SK-N-SH (cell line): ENCODE measurements at regions not wholly inside any gene's neighbourhood (a gene's known extent, or its start where the extent isn't known, plus 50 kb on each side); places are given as distances from the start of the nearest gene placed in this dataset.
A peak's percentile ranks its signal among the peaks of the same experiment; 100 is the strongest.

Source experiments
- CTCF ChIA-PET: fragments of 300-600, 350-600 bp; formaldehyde crosslinking; extraction: SDS; loops from one replicate; lab custom pipeline; 2021; lab: Yijun Ruan, JAX
- POLR2A ChIA-PET: fragments of 350-600 bp; sonication (Branson Sonifier 250); formaldehyde crosslinking; extraction: SDS; loops from one replicate; lab custom pipeline; 2020; ENCODE audit warnings: antibody characterized with exemption, inconsistent platforms; lab: Yijun Ruan, JAX
- DNase-seq: peaks from one replicate; pipeline ENCODE4 v3.0.0; 2012
- H2AFZ ChIP-seq: fragments of 200-600 bp; sonication (generic); 2 replicates; pipeline ENCODE4 v1.8.1; 2016; ENCODE audit warnings: antibody characterized with exemption, mild to moderate bottlenecking, low read depth
- H3F3A ChIP-seq: fragments of 200-600 bp; sonication (generic); replicated peaks from 2 replicates; pipeline ENCODE3; 2016; ENCODE audit warnings: antibody characterized with exemption, mild to moderate bottlenecking; ENCODE audit not compliant: insufficient read depth
- H3K27ac ChIP-seq, 2 experiments: fragments of 200-500 bp in 1 of 2; fragments of 200-600 bp in 1 of 2; sonication (Bioruptor generic) in 1 of 2; sonication (generic), shearing (Covaris generic) in 1 of 2; 2 replicates each; pipeline versions ENCODE4 v1.5.1 to v1.6.1; 2014 to 2016; ENCODE audit warnings: low read depth in 2 of 2, inconsistent platforms in 1 of 2, low read length in 1 of 2, mild to moderate bottlenecking in 1 of 2, mixed read lengths in 1 of 2
- H3K27me3 ChIP-seq: fragments of 200-600 bp; sonication (generic), shearing (Covaris generic); 2 replicates; pipeline ENCODE4 v1.6.1; 2016; ENCODE audit warnings: mixed run types; ENCODE audit not compliant: insufficient read depth
- H3K36me3 ChIP-seq, 2 experiments: fragments of 200-500 bp in 1 of 2; fragments of 200-600 bp in 1 of 2; sonication (Bioruptor generic) in 1 of 2; sonication (generic) in 1 of 2; replicated peaks in 1 of 2; 2 replicates each; pipeline versions ENCODE3 to v1.5.1; 2014 to 2016; ENCODE audit warnings: low read length in 1 of 2, mild to moderate bottlenecking in 1 of 2; ENCODE audit not compliant: insufficient read depth in 2 of 2, control insufficient read depth in 1 of 2
- H3K4me1 ChIP-seq, 2 experiments: fragments of 200-500 bp in 1 of 2; fragments of 200-600 bp in 1 of 2; sonication (Bioruptor generic) in 1 of 2; sonication (generic), shearing (Covaris generic) in 1 of 2; 2 replicates each; pipeline versions ENCODE4 v1.5.1 to v1.6.1; 2014 to 2016; ENCODE audit warnings: low read depth in 1 of 2, low read length in 1 of 2, mixed run types in 1 of 2; ENCODE audit not compliant: insufficient read depth in 2 of 2, control insufficient read depth in 1 of 2
- H3K4me2 ChIP-seq: fragments of 200-600 bp; sonication (generic), shearing (Covaris generic); 2 replicates; pipeline ENCODE4 v1.6.1; 2017; ENCODE audit warnings: mixed run types
- H3K4me3 ChIP-seq, 2 experiments: fragments of 200-500 bp in 1 of 2; fragments of 200-600 bp in 1 of 2; sonication (Bioruptor generic) in 1 of 2; sonication (generic), shearing (Covaris generic) in 1 of 2; 2 replicates each; pipeline versions ENCODE4 v1.5.1 to v1.8.1; 2014 to 2016; ENCODE audit warnings: low read depth in 2 of 2, inconsistent platforms in 1 of 2, low read length in 1 of 2, mild to moderate bottlenecking in 1 of 2, mixed read lengths in 1 of 2, moderate library complexity in 1 of 2
- H3K79me2 ChIP-seq: fragments of 200-600 bp; sonication (generic); 2 replicates; pipeline ENCODE4 v1.8.1; 2017; ENCODE audit warnings: mild to moderate bottlenecking; ENCODE audit not compliant: insufficient read depth
- H3K9ac ChIP-seq: fragments of 200-600 bp; sonication (generic); 2 replicates; pipeline ENCODE4 v1.6.1; 2017; ENCODE audit warnings: mixed run types
- H3K9me2 ChIP-seq: fragments of 200-600 bp; sonication (generic); 2 replicates; pipeline ENCODE4 v1.6.1; 2017; ENCODE audit warnings: mixed run types
- H3K9me3 ChIP-seq: fragments of 200-600 bp; sonication (generic); 2 replicates; pipeline ENCODE4 v1.6.1; 2017; ENCODE audit warnings: mixed run types, mild to moderate bottlenecking, moderate library complexity
- H4K20me1 ChIP-seq: fragments of 200-600 bp; sonication (generic); 2 replicates; pipeline ENCODE4 v1.6.1; 2017; ENCODE audit warnings: mild to moderate bottlenecking, mixed run types; ENCODE audit not compliant: insufficient read depth
- CHD2 ChIP-seq: fragments of 150-350 bp; IDR thresholded peaks from 2 replicates; pipeline ENCODE4 v1.6.1; 2018; ENCODE audit warnings: low read length; ENCODE audit not compliant: partially characterized antibody
- CTCF ChIP-seq: fragments of 200-600 bp; sonication (generic); IDR thresholded peaks from 2 replicates; pipeline ENCODE4 v1.6.1; 2017; ENCODE audit warnings: antibody characterized with exemption, mild to moderate bottlenecking, moderate library complexity
- ELF1 ChIP-seq: IDR thresholded peaks from 2 replicates; pipeline ENCODE4 v1.4.0; 2012
- EP300 ChIP-seq, 2 experiments: IDR thresholded peaks; 2 replicates each; pipeline versions ENCODE4 v1.4.0 to v1.6.1; 2012; ENCODE audit warnings: borderline replicate concordance in 1 of 2, low read depth in 1 of 2, low read length in 1 of 2
- EZH2phosphoT487 ChIP-seq: fragments of 200-600 bp; sonication (generic); IDR thresholded peaks from 2 replicates; pipeline ENCODE4 v1.6.1; 2017; ENCODE audit warnings: low read depth, mixed run types, mild to moderate bottlenecking, antibody characterized with exemption, moderate library complexity, borderline replicate concordance
- FOSL2 ChIP-seq: IDR thresholded peaks from 2 replicates; pipeline ENCODE4 v1.4.0; 2012; ENCODE audit warnings: low read depth, mild to moderate bottlenecking, moderate library complexity, borderline replicate concordance
- FOXJ3 ChIP-seq: sonication (generic); formaldehyde crosslinking; IDR thresholded peaks from 2 replicates; pipeline ENCODE4 v1.5.1; 2020; ENCODE audit warnings: mild to moderate bottlenecking, missing genetic modification reagents
- FOXM1 ChIP-seq: IDR thresholded peaks from 2 replicates; pipeline ENCODE4 v1.4.0; 2012; ENCODE audit warnings: low read depth, mild to moderate bottlenecking
- MEF2A ChIP-seq: IDR thresholded peaks from 2 replicates; pipeline ENCODE4 v1.4.0; 2012; ENCODE audit warnings: low read depth, borderline replicate concordance
- POLR2AphosphoS5 ChIP-seq: IDR thresholded peaks from 2 replicates; pipeline ENCODE4 v1.6.1; 2012; ENCODE audit warnings: low read depth, low read length
- RAD21 ChIP-seq: IDR thresholded peaks from 2 replicates; pipeline ENCODE4 v1.6.1; 2012; ENCODE audit warnings: mild to moderate bottlenecking, low read length
- RCOR1 ChIP-seq: fragments of 150-350 bp; IDR thresholded peaks from 2 replicates; pipeline ENCODE4 v1.6.1; 2017; ENCODE audit warnings: antibody characterized with exemption, low read length
- RFX5 ChIP-seq: IDR thresholded peaks from 2 replicates; pipeline ENCODE4 v1.6.1; 2012; ENCODE audit warnings: mild to moderate bottlenecking, improper control_type of control experiment, low read length
- SIN3A ChIP-seq: IDR thresholded peaks from 2 replicates; pipeline ENCODE4 v1.6.1; 2012; ENCODE audit warnings: low read depth, mild to moderate bottlenecking, low read length, moderate library complexity, borderline replicate concordance
- TCF12 ChIP-seq: IDR thresholded peaks from 2 replicates; pipeline ENCODE4 v1.4.0; 2012
- USF1 ChIP-seq: IDR thresholded peaks from 2 replicates; pipeline ENCODE4 v1.4.0; 2012; ENCODE audit warnings: low read depth, borderline replicate concordance
- WGBS: methylation state at CpG from one replicate; pipeline ENCODE4 v1.1.6; 2017; ENCODE audit warnings: low lambda C conversion rate; 5-methylcytosine and 5-hydroxymethylcytosine counted together
- TF ChIP-seq, protein P1 (sequence below): IDR thresholded peaks from 2 replicates; pipeline ENCODE4; 2012
- TF ChIP-seq, protein P2 (sequence below): IDR thresholded peaks from 2 replicates; pipeline ENCODE4 v1.4.0; 2012; ENCODE audit warnings: low read depth
- TF ChIP-seq, protein P3 (sequence below): fragments of 150-350 bp; IDR thresholded peaks from 2 replicates; pipeline ENCODE4 v1.6.1; 2017; ENCODE audit warnings: antibody characterized with exemption, low read length, low read depth, borderline replicate concordance
- TF ChIP-seq, protein P4 (sequence below): IDR thresholded peaks from 2 replicates; pipeline ENCODE4 v1.4.0; 2012; ENCODE audit warnings: low read depth, borderline replicate concordance

DNA sequence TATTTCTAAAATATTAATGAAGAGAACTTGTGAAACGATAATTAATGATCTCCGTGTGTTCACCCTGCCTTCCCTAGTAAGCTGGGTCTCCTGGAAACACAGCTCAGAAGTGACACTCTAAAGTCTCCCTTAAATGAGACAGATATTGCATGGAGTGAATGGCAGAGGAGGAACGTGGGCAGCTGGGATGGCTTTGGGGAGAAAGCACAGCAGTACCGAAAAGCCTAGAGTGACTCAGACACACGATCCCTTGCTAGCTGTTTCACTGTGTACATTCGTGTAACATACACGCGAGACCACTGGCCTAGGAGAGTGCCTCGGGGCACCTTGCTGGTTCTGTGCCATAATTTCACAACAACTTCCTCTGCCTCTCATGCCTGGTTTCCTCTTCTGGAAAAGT lies 199.9 kb upstream of the TCERG1L start:
- Histone ChIP-seq H3K9ac (no peak overlapping the region), H3K4me2 (no peak overlapping the region), H4K20me1 (no peaks in the 10 kb centered on the region), H3K27me3 (no peaks in the 10 kb centered on the region), H3F3A (no peaks in the 10 kb centered on the region), H3K4me3 (no peak overlapping the region), H3K9me3 (no peaks in the 10 kb centered on the region), H3K27ac (no peak overlapping the region), H3K9me2 (no peaks in the 10 kb centered on the region), H3K4me1 (peaks cover 0 to 4% of the 10 kb centered on the region in 2 experiments; a peak in 1 of 4 replicates), H2AFZ (no peak overlapping the region), H3K36me3 (no peaks in the 10 kb centered on the region), H3K79me2 (no peaks in the 10 kb centered on the region)
- no peak for DNase-seq
- POLR2A ChIA-PET, result no interaction called here
- 52% methylated on average over 9 of the region's 9 CpGs for WGBS
- TF ChIP-seq SIN3A (no peak), RCOR1 (no peak), ELF1 (no peak), CTCF (no peak), FOXJ3 (CRISPR knock-in tag) (no peak), TCF12 (no peak), MEF2A (no peak), USF1 (no peak), RAD21 (no peak), FOXM1 (no peak), RFX5 (no peak)
- TF ChIP-seq, protein P1, sequence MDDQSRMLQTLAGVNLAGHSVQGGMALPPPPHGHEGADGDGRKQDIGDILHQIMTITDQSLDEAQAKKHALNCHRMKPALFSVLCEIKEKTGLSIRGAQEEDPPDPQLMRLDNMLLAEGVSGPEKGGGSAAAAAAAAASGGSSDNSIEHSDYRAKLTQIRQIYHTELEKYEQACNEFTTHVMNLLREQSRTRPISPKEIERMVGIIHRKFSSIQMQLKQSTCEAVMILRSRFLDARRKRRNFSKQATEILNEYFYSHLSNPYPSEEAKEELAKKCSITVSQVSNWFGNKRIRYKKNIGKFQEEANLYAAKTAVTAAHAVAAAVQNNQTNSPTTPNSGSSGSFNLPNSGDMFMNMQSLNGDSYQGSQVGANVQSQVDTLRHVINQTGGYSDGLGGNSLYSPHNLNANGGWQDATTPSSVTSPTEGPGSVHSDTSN, result no peak
- TF ChIP-seq, protein P2, sequence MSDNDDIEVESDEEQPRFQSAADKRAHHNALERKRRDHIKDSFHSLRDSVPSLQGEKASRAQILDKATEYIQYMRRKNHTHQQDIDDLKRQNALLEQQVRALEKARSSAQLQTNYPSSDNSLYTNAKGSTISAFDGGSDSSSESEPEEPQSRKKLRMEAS, result no peak
- TF ChIP-seq, protein P3, sequence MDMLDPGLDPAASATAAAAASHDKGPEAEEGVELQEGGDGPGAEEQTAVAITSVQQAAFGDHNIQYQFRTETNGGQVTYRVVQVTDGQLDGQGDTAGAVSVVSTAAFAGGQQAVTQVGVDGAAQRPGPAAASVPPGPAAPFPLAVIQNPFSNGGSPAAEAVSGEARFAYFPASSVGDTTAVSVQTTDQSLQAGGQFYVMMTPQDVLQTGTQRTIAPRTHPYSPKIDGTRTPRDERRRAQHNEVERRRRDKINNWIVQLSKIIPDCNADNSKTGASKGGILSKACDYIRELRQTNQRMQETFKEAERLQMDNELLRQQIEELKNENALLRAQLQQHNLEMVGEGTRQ, result no peak
- CTCF ChIA-PET, result no interaction called here

GRCh38 chr10:131512852-131513251 lies 201.3 kb upstream of the TCERG1L start:
- H4K20me1 ChIP-seq, result no peaks in the 10 kb centered on the region
- TF ChIP-seq RAD21 (no peak), EZH2phosphoT487 (no peak), FOSL2 (no peak), CHD2 (no peak), FOXM1 (no peak), USF1 (no peak), EP300 (IDR thresholded peaks at IDR 0.05; ENCODE audit: borderline replicate concordance in 1 of 2, low read depth in 1 of 2, low read length in 1 of 2) (no peak), TCF12 (no peak), FOXJ3 (CRISPR knock-in tag) (no peak), POLR2AphosphoS5 (no peak)
- TF ChIP-seq, protein P4, sequence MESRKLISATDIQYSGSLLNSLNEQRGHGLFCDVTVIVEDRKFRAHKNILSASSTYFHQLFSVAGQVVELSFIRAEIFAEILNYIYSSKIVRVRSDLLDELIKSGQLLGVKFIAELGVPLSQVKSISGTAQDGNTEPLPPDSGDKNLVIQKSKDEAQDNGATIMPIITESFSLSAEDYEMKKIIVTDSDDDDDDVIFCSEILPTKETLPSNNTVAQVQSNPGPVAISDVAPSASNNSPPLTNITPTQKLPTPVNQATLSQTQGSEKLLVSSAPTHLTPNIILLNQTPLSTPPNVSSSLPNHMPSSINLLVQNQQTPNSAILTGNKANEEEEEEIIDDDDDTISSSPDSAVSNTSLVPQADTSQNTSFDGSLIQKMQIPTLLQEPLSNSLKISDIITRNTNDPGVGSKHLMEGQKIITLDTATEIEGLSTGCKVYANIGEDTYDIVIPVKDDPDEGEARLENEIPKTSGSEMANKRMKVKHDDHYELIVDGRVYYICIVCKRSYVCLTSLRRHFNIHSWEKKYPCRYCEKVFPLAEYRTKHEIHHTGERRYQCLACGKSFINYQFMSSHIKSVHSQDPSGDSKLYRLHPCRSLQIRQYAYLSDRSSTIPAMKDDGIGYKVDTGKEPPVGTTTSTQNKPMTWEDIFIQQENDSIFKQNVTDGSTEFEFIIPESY, result no peak
- no peaks in the 10 kb centered on the region for H3F3A ChIP-seq
- no peak overlapping the region for H3K4me3 ChIP-seq
- CTCF ChIA-PET, result no interaction called here
- no peak overlapping the region for H3K27ac ChIP-seq
- no peaks in the 10 kb centered on the region for H3K36me3 ChIP-seq
- no peak overlapping the region for H3K4me2 ChIP-seq
- no peaks in the 10 kb centered on the region for H3K9me3 ChIP-seq
- peaks cover 0 to 4% of the 10 kb centered on the region in 2 experiments; a peak in 1 of 4 replicates for H3K4me1 ChIP-seq
- no peaks in the 10 kb centered on the region for H3K79me2 ChIP-seq
- H3K9me2 ChIP-seq, result no peaks in the 10 kb centered on the region
- H2AFZ ChIP-seq, result no peak overlapping the region
- no peaks in the 10 kb centered on the region for H3K27me3 ChIP-seq
- POLR2A ChIA-PET, result no interaction called here
- WGBS, result 26% methylated on average over 4 of the region's 7 CpGs
- DNase-seq, result peak; percentile 58
- H3K9ac ChIP-seq, result no peak overlapping the region
